HG03571 (cell line): ENCODE measurements at regions not wholly inside any gene's neighbourhood (a gene's known extent, or its start where the extent isn't known, plus 50 kb on each side); places are given as distances from the start of the nearest gene placed in this dataset.

Source experiments
- ATAC-seq: cut with Tn5 transposase; IDR thresholded peaks from one replicate; pipeline ENCODE4 v1.9.1; 2021; ENCODE audit not compliant: unreplicated experiment

GRCh38 chr21:15363921-15364320 lies 299.1 kb upstream of the NRIP1 start:
- no peak for ATAC-seq

GRCh38 chr21:15365751-15366392 lies 301.1 kb upstream of the NRIP1 start:
- no peak for ATAC-seq

DNA sequence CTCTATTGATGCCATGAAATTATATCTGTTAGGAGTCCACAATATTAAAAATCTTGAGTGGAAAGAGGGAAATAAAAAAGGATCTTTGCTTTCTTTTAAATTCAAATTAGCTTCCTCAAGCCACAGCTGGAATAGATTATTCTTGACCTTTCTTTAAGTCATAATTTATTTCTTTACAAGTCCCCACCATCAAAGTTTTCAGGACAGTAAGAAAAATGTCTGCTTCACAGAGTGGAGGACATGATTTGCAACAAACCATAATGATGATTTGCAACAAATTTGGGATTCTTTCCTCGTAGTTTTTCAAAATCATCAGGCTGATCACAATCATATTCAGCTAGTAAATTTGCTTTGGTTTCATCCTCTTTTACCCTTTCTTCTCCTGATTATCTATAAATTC lies 301.8 kb upstream of the NRIP1 start:
- ATAC-seq = no peak

DNA sequence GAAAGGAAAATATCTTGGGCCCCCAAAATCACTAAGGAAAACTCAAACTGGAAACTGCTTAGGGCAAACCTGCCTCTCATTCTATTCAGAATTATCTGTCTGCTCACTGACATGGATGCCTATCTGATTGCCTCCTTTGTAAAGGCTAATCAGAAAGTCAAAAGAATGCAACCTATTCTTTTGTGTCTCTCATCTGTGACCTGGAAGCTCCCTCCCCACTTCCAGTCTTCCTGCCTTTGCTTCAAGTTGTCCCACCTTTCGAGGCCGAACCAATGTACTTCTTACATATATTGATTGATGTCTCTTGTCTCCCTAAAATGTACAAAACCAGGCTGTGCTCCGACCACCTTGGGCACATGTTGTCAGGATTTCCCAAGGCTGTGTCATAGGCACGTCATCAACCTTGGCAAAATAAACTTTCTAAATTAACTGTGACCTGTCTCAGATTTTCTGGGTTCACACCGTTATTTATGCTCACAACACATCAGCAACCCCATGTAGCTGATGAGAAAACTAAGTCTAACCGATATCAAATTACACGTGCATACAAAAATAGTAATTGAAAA lies 302.3 kb upstream of the NRIP1 start:
- no peak for ATAC-seq

- ATAC-seq = no peak
Observed at GRCh38 chr21:15370462-15370975, 305.7 kb upstream of the NRIP1 start.

GRCh38 chr21:15373941-15374340 lies 309.1 kb upstream of the NRIP1 start:
- ATAC-seq = no peak

DNA sequence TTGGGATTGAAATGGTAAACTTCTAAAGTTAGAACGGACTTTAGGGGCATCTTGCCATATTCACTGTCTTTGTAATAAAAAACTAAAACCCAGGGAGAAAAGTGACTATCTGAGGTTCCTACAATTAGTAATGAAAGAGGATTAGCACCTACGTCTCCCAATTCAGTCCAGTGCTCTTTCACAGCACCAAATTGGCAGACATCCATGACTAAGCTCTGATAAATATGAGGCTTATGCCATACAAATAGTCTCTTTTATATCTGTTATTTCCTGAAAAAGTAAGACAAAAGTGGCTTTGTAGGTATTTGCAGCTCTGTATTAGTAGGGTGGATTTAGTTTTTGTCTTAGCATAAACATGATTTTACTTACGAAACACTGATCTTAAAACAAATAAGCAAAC lies 315.0 kb upstream of the NRIP1 start:
- no peak for ATAC-seq

GRCh38 chr21:15383588-15383987 lies 318.8 kb upstream of the NRIP1 start:
- ATAC-seq = no peak

DNA sequence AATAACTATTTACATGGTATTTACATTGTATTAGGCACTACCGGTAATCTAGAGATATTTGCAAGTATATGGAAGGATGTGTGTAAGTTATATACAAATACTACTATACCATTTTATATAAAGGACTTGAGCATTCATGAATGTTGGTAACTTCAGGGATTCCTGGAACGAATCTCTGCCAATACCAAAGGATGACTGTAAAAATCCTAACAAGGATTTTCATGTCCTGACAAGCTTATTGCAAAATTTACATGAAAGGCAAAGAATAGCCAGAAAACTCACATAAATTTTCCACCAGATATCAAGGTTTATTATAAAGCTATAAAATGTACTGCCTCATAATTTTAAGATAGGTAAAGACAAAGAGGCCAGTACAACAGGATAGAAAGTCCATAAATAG lies 325.2 kb upstream of the NRIP1 start:
- ATAC-seq = no peak

- ATAC-seq = no peak
Observed at GRCh38 chr21:15397258-15397657, 332.5 kb upstream of the NRIP1 start.

DNA sequence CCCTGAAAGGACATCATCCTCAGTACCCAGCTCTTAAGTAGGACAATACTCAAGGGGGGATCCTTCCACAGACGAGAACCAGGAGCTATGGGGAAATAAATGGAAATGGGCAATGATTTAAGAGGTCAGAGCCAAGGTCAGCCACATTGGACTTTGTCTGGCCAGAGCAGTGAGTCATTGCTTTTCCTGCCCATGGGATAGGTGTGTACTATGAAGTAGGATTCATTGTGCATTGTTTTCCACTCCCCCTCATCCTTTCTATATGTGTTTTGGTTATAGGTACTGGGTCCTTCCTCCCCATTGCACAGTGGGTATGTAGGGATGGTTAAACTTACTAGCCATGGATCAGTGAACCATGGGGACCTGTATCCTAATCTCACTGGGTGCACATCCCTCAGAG lies 328.9 kb upstream of the USP25 start:
- no peak for ATAC-seq

- ATAC-seq = no peak
Observed at GRCh38 chr21:15401331-15401730, 328.5 kb upstream of the USP25 start.

DNA sequence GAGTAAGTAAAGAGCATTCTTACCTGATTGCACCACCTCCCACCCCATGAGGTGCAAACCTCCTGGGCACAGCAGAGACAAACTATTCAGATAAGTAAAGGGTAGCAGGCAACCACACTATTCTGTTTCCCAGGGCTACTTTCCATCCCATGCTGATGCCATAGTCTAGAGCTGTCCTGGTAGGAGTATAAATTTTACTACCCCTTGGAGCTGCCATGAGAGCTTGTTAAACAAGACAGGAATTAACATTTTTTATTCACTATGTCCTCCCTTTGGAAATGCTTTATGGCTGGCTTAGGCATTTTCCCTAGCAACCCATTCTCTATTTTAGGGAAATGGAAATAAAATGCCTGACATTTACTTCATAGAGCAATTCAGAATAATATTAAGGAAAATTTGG lies 324.6 kb upstream of the USP25 start:
- no peak for ATAC-seq

GRCh38 chr21:15406791-15407190 lies 323.0 kb upstream of the USP25 start:
- ATAC-seq = no peak

DNA sequence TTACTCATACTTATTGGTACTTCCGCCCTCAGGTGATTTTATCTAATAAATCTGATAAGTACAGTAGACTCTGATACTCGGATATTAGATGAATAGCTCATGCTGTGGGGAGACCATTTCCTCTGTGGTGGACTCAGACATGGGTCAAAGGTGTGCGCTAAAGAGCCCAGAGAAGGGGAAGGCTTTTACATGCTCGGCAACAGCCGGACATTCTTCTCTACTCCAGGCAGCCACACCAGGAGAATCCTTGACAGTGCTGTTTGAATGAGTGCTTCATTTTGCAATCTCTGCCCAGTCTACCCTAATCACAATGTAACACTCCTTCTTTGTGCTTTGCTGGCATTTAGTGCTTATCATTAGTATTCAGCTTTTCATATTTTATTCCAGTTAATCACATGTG lies 322.2 kb upstream of the USP25 start:
- ATAC-seq = no peak

DNA sequence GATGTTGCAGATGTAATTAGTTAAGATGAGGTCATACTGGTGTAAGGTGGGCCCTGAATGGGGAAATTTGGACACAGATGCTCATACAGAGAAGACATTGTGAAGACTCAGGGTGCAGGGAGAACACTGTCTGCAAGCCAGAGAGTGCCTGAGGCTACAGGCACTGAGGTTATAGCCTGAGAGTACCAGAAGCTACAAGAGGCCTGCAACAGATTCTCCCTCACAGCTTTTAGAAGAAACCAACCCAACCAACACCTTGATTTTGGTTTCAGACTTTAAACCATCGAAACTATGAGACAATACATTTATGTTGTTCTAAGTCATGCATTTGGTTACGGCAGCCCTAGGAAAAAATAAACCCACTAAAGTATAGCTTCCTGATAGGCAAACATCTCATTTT lies 321.7 kb upstream of the USP25 start:
- no peak for ATAC-seq

GRCh38 chr21:15409031-15409430 lies 320.8 kb upstream of the USP25 start:
- ATAC-seq = no peak

- ATAC-seq = no peak
Observed at GRCh38 chr21:15410853-15411252, 318.9 kb upstream of the USP25 start.

- ATAC-seq = no peak
Observed at GRCh38 chr21:15414057-15414456, 315.7 kb upstream of the USP25 start.

DNA sequence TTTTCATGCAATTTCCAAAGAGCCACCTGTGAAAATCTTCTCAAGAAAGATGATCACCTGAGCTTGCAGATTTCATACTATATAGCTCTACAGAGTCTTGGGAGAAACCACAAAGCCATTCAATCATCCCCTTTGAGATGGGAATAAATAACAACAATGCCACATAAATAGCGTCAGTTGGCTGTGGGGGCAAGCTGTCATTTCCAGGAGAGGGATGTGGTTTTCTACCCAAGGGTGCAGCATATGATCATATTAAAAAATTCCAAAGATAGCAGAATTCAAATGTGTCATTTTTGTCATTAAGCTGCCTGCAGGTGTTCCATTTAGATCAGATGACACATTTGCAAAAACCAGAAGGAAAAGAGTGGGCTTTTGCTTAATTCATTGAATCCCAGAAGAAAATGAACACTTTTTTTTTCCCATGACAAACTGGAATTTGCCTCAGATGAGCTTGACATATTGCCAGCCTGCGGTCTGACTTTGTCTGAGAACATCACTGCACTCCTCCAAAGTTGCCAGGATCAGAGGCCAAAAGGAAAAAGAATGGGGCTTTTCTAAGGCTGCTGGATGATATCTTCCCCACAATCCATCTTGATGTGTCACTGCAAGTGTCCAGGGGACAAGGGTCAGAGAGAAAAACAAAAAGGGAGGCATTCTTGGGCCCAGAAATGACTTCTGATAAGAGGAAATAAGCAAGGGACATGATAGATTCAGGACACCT lies 314.1 kb upstream of the USP25 start:
- no peak for ATAC-seq

GRCh38 chr21:15421441-15421881 lies 308.3 kb upstream of the USP25 start:
- ATAC-seq = no peak

DNA sequence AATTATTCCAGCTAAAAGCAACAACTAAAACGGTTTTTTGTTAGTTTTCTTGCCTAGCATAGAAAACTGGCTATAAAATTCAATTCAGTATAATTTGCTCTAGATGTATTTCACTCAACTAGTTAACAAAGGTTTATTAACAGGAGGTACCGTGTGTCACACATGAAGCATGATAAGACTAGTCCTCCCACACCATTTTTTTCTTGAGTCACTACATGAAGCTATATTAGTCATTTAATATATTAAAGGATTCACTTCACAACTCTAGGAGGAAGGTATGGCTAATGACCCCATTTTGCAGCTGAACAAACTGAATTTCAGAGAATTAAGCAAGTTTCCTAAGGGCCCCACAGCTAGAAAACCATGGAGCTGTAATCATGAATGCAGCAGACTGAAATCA lies 307.8 kb upstream of the USP25 start:
- no peak for ATAC-seq
